Heart right ventricle (tissue), 16 donors: ENCODE measurements at regions not wholly inside any gene's neighbourhood (a gene's known extent, or its start where the extent isn't known, plus 50 kb on each side); places are given as distances from the start of the nearest gene placed in this dataset.

Experiments
- ATAC-seq, 8 donors: fragments of 200-7000 bp; cut with Tn5 transposase; one replicate each; pipeline ENCODE4 v1.9.1; 2020; ENCODE audit warnings: mild to moderate bottlenecking in 8 of 8, moderate library complexity in 8 of 8, moderate number of reproducible peaks in 1 of 8
- DNase-seq, 2 donors: peaks; one replicate each; pipeline ENCODE4 v3.0.0-alpha.2; 2020
- H3K27ac ChIP-seq, 10 donors: fragments of 200-600 bp; sonication (generic) in 2 of 10; one replicate each; pipeline versions ENCODE4 v1.5.0 to v1.8.0; 2020 to 2022; ENCODE audit warnings: mild to moderate bottlenecking in 3 of 10
- H3K27me3 ChIP-seq, 7 donors: fragments of 200-600 bp; one replicate each; pipeline ENCODE4 v1.8.0; 2021 to 2022; ENCODE audit warnings: mild to moderate bottlenecking in 2 of 7
- H3K36me3 ChIP-seq, 9 donors: fragments of 200-600 bp; sonication (generic) in 1 of 9; one replicate each; pipeline versions ENCODE4 v1.5.0 to v1.8.0; 2020 to 2022; ENCODE audit warnings: mild to moderate bottlenecking in 2 of 9
- H3K4me1 ChIP-seq, 9 donors: fragments of 200-600 bp; sonication (generic) in 1 of 9; one replicate each; pipeline versions ENCODE4 v1.5.0 to v1.8.0; 2020 to 2022; ENCODE audit warnings: mild to moderate bottlenecking in 4 of 9
- H3K4me3 ChIP-seq, 10 donors: fragments of 200-600 bp; sonication (generic) in 2 of 10; one replicate each; pipeline versions ENCODE4 v1.5.0 to v1.8.0; 2020 to 2022; ENCODE audit warnings: mild to moderate bottlenecking in 7 of 10, moderate library complexity in 2 of 10
- H3K9me3 ChIP-seq, 11 donors: fragments of 200-600 bp in 10 of 11; sonication (generic) in 2 of 11; one replicate each; pipeline versions ENCODE4 v1.5.0 to v1.8.0; 2013 to 2022; ENCODE audit warnings: mild to moderate bottlenecking in 2 of 11, control low read depth in 1 of 11, moderate library complexity in 1 of 11
- CTCF ChIP-seq, 9 donors: fragments of 200-600 bp; sonication (generic) in 2 of 9; IDR thresholded peaks; one replicate each; pipeline versions ENCODE4 v1.5.0 to v1.8.0; 2021 to 2022; ENCODE audit warnings: antibody characterized with exemption in 9 of 9, mild to moderate bottlenecking in 5 of 9, moderate library complexity in 1 of 9
- WGBS, 2 donors: extraction: QIAGEN DNeasy Blood & Tissue Kit; methylation state at CpG; one replicate each; pipeline ENCODE4 v1.1.7; 2013; ENCODE audit warnings: inconsistent platforms in 1 of 2; 5-methylcytosine and 5-hydroxymethylcytosine counted together
- intact Hi-C, 10 donors: fragments of 100-400 bp; cut with DNase I; formaldehyde crosslinking; loops; one replicate each; pipeline versions ENCODE4 v1.11.1 to v1.14.2; 2022
- donor health status: Arrhythmogenic right ventricular cardiomyopathy.
- donor health status: ischemic (EF 13 %, LVEDD 7.1; RV severe dilation, severe dysfunction).
- donor health status: healthy with polysubstance abuse.
- donor health status: DM: no; HTN: yes; CAD: no.
- donor health status: DM: no; HTN: no; CAD: no.
- donor health status: ischemic (EF 25% LVEDD 6.9; RV normal size, moderate dysfunction).
- donor health status: ischemic (EF 25% LVEDD 5.7; RV mildly dilated, moderate dysfunction).
- donor health status: healthy.
- donor health status: DM: yes; HTN: yes; CAD: no.
- donor health status: Ischemic cardiomyopathy.
- donor health status: ischemic (EF 35%, LVEDD 5.7; RV mildly dilated, moderate dysfunction).
- donor health status: nonischemic (EF 11% LVEDD 7.7; RV severe dilation, severe dysfunction).
- donor health status: DM: yes; HTN: yes; CAD: no.
- donor health status: PGD.
- donor health status: ischemic (EF 29% LVEDD 5.4; RV normal size, mild dysfunction).
- donor health status: nonischemic (EF 23%, LVEDD 6.1; RV moderate dilation, normal function).

DNA sequence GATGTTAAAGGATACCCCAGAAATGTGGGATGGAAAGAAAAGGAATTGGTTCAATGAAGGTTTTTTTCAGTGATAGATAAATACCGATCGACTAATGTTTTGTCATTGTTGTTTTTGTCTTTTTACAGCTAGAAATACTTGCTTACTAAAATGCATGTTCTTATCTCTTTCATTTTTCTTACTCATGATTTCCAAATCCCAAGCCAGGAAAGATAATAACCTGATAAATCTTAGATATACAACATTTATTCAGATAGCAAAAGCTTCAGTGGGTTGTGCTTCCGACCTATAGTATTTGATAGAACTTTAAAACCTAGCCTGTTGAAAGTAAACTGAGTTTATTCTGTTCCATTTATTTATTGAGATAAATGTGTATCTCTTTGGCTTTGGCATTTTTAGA, 187.5 kb downstream of the EDN1 start:
- no peak for ATAC-seq
- Histone ChIP-seq H3K4me1 (peaks cover 0 to 7% (median 0%) of the 10 kb centered on the region in 9 donors), H3K9me3 (no peaks in the 10 kb centered on the region), H3K27ac (no peak overlapping the region), H3K4me3 (no peak overlapping the region), H3K36me3 (no peaks in the 10 kb centered on the region), H3K27me3 (no peaks in the 10 kb centered on the region)
- WGBS, 2 donors, result 66 to 72% methylated on average over 3 of the region's 3 CpGs
- intact Hi-C loops, result no loop called here
- no peak for TF ChIP-seq CTCF (IDR thresholded peaks at IDR 0.05)
- no peak for DNase-seq

DNA sequence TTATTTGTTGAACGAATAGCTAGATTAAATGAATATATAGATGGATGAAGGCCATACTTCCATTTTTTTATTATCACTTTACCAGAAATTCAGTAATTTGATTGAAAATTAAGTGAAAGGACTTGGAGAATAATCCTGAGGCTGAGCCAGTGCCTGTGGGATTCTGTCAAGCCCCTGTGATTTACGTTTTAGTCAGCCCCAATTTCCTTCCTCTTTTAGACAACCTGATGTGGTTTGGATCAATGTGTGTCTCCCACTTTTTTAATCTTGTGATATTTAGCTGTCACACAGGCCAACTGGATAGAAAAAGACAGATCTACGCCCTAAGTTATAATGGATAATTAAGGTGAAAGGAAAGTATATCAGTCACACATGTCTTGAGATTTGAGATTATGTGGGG, 188.8 kb downstream of the EDN1 start:
- no peak for ATAC-seq

GRCh38 chr6:12479451-12479850, 189.3 kb downstream of the EDN1 start:
- WGBS, 2 donors, result 91 to 100% methylated on average over 2 of the region's 2 CpGs
- H3K4me1 ChIP-seq, result peaks cover 0 to 6% (median 0%) of the 10 kb centered on the region in 9 donors
- no peak for ATAC-seq
- H3K4me3 ChIP-seq, result no peak overlapping the region
- no peak for DNase-seq
- no peak overlapping the region for H3K27ac ChIP-seq
- H3K27me3 ChIP-seq, result no peaks in the 10 kb centered on the region
- no peaks in the 10 kb centered on the region for H3K36me3 ChIP-seq
- TF ChIP-seq CTCF (IDR thresholded peaks at IDR 0.05), result no peak
- no peaks in the 10 kb centered on the region for H3K9me3 ChIP-seq
- intact Hi-C loops, result no loop called here

More for the DNA sequence above, 188.8 kb downstream of the EDN1 start:
- TF ChIP-seq CTCF (IDR thresholded peaks at IDR 0.05), result no peak
- WGBS, 2 donors, result 75 to 86% methylated on average over 3 of the region's 3 CpGs
- H3K9me3 ChIP-seq, result no peaks in the 10 kb centered on the region
- no peak for DNase-seq
- H3K36me3 ChIP-seq, result no peaks in the 10 kb centered on the region
- H3K27ac ChIP-seq, result no peak overlapping the region
- H3K27me3 ChIP-seq, result no peaks in the 10 kb centered on the region
- peaks cover 0 to 11% (median 0%) of the 10 kb centered on the region in 9 donors for H3K4me1 ChIP-seq
- H3K4me3 ChIP-seq, result no peak overlapping the region
- intact Hi-C loops, result no loop called here

- Histone ChIP-seq H3K27ac (no peak overlapping the region), H3K4me1 (peaks cover 0 to 5% (median 0%) of the 10 kb centered on the region in 9 donors), H3K9me3 (no peaks in the 10 kb centered on the region), H3K4me3 (no peak overlapping the region), H3K36me3 (no peaks in the 10 kb centered on the region), H3K27me3 (no peaks in the 10 kb centered on the region)
- WGBS, 2 donors, result 80 to 83% methylated on average over 2 of the region's 2 CpGs
- intact Hi-C loops, result no loop called here
- no peak for DNase-seq
- ATAC-seq, result no peak
- no peak for TF ChIP-seq CTCF (IDR thresholded peaks at IDR 0.05)
Observed at GRCh38 chr6:12479881-12480280, 189.7 kb downstream of the EDN1 start.
